ENCODE measurements at regions not wholly inside any gene's neighbourhood (a gene's known extent, or its start where the extent isn't known, plus 50 kb on each side); places are given as distances from the start of the nearest gene placed in this dataset.

GRCh38 chr4:125735102-125735501, 420.3 kb downstream of the FAT4 start:
- DNase-seq (ENCODE audit: low read depth in 4 of 4, low spot score in 2 of 4): no peak

- no peak for DNase-seq (ENCODE audit: low read depth in 4 of 4, low spot score in 2 of 4)
These were observed 421.3 kb downstream of the FAT4 start for GRCh38 chr4:125736057-125736456.

DNA sequence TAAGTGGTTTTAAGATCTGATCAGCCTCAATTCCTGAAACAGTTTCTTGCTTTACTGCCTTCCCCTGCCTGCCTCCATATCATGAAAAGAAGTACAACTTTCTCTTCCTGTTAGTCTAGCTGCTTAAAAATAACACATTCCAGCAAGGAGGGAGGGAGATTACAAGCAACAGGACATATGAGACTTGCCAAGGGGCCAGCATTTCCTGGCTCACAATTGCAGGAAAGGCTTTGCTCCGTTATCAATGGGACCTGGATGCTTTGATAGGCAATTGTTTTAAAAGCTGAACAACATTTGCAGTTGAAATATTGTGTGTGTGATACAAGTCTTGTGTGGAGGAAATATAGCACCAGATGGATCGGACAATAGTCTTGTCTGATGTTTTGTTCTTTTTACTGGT, 425.0 kb downstream of the FAT4 start:
- DNase-seq (ENCODE audit: low read depth in 4 of 4, low spot score in 2 of 4): no peak

GRCh38 chr4:125741825-125742452, 427.2 kb downstream of the FAT4 start:
- DNase-seq (ENCODE audit: low read depth in 4 of 4, low spot score in 2 of 4): no peak

- DNase-seq (ENCODE audit: low read depth in 4 of 4, low spot score in 2 of 4): no peak
These were observed 430.2 kb downstream of the FAT4 start for GRCh38 chr4:125744891-125745364.

GRCh38 chr4:125749354-125749753, 434.6 kb downstream of the FAT4 start:
- no peak for DNase-seq (ENCODE audit: low read depth in 4 of 4, low spot score in 2 of 4)

- DNase-seq (ENCODE audit: low read depth in 4 of 4, low spot score in 2 of 4): no peak
These were observed 435.6 kb downstream of the FAT4 start for GRCh38 chr4:125750399-125750798.

GRCh38 chr4:125750828-125751466, 436.2 kb downstream of the FAT4 start:
- peak in 1 of 4 donors; percentile 52 for DNase-seq (ENCODE audit: low read depth in 4 of 4, low spot score in 2 of 4)

DNA sequence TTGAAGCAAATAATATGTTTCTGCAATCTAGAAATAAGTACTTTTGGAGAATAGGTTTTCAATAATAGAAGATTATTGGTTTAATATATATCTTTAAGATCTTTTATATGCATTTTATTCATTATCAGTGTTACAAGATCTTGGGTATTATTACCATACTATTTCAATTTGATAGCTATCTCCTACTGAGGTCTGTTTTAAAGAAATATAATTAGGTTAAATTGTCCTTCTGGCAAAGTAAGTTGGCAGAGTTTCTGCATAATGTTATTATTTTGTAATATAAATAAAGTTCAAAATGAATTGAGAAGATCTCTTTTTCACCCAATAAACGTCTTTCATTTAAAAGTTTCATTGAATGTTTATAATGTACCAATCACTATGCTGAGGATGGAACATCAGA, 443.7 kb downstream of the FAT4 start:
- DNase-seq (ENCODE audit: low read depth in 4 of 4, low spot score in 2 of 4): no peak

DNA sequence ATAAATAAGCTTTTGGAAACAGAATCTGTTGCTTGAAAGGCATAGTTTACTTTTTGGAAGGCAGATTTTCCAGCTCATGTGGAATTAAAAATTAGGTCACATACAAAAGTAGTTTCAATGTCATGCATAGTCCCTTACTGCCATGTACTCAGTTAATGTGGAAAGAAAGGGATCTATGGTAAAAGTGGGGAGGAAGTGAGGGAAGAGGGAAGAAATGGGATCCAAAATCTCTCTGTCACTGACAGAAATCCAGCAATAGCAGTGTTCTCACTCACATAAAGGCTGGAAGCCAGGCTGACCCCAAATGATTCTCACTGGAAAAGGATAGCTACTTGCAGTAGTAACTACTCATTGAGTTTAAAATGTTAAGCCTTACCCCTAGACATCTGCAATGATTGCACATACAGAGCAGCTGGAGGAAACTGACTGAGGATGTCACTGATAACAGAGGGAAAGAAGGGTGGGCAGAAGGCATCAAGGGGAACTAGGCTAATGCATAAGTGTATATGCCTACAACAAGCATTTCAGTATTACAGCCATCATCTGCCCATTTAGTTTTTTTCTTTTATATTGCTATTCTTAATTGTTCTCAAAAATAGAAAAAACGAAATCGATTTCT, 445.6 kb downstream of the FAT4 start:
- no peak for DNase-seq (ENCODE audit: low read depth in 4 of 4, low spot score in 2 of 4)

DNA sequence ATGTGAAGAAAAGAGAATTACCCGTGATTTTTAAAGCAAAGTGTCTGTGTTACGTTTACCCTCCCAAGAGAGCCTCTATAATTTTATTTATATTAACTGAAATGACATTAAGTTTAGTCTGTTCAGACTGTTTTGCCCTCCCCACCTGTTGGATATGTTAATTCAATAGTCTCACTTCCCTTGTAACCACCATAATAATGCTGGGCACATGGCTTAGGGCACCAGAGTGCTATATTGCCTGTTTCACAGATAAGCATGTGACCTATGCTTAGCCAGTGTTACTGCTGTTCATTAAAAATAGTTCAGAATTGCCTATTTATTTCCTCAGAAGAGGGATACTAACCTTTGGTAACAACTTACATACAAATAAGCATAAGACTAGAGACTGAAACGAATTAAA, 446.2 kb downstream of the FAT4 start:
- DNase-seq (ENCODE audit: low read depth in 4 of 4, low spot score in 2 of 4): no peak

- no peak for DNase-seq (ENCODE audit: low read depth in 4 of 4, low spot score in 2 of 4)
These were observed 447.8 kb downstream of the FAT4 start for GRCh38 chr4:125762537-125762936.

- DNase-seq (ENCODE audit: low read depth in 4 of 4, low spot score in 2 of 4): no peak
These were observed 451.2 kb downstream of the FAT4 start for GRCh38 chr4:125765941-125766340.

GRCh38 chr4:125770814-125771398, 456.2 kb downstream of the FAT4 start:
- no peak for DNase-seq (ENCODE audit: low read depth in 4 of 4, low spot score in 2 of 4)

GRCh38 chr4:125772680-125773079, 457.9 kb downstream of the FAT4 start:
- DNase-seq (ENCODE audit: low read depth in 4 of 4, low spot score in 2 of 4): no peak

DNA sequence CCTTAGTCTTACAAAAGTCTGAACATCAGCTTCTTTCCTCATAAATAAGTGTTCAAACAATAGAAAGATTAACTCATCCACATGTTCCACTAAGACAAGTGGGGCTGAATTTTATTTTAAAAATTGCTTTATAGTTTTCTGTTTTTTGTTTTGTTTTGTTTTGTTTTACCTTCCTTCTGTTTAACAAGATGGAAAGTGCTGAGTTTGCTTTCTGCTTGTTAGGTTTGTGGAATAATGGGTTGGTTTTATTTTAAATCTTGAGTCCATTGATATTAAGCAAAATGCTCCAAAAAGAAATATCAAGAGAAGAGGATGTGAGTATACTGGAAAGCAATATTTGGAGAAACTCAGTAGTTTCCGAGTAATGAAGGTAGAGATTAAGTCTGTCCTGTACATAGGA, 458.7 kb downstream of the FAT4 start:
- no peak for DNase-seq (ENCODE audit: low read depth in 4 of 4, low spot score in 2 of 4)

- no peak for DNase-seq (ENCODE audit: low read depth in 4 of 4, low spot score in 2 of 4)
These were observed 459.2 kb downstream of the FAT4 start for GRCh38 chr4:125773931-125774330.

- no peak for DNase-seq (ENCODE audit: low read depth in 4 of 4, low spot score in 2 of 4)
These were observed 461.4 kb downstream of the FAT4 start for GRCh38 chr4:125776146-125776545.

GRCh38 chr4:125780164-125780563, 465.4 kb downstream of the FAT4 start:
- DNase-seq (ENCODE audit: low read depth in 4 of 4, low spot score in 2 of 4): no peak

DNA sequence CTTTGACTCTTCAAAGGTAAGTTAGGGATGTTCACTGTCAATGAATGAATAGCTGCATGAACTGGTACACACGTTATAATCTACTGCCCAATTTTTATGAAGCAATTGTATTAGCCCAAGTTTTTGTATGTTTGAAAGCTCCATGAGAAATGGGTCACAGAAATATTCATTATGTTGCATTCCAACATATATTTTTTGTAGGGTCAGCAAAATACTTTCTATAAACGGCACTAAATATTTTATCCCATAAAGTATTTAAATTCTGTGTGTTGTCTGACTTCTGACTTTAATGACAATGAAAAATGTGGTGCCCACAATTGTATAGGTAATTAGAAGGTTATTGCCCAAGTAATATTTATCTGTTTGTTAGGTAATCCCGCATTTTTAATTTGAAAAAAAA, 466.0 kb downstream of the FAT4 start:
- DNase-seq (ENCODE audit: low read depth in 4 of 4, low spot score in 2 of 4): no peak

GRCh38 chr4:125781651-125782050, 466.9 kb downstream of the FAT4 start:
- DNase-seq (ENCODE audit: low read depth in 4 of 4, low spot score in 2 of 4): no peak

GRCh38 chr4:125784741-125785140, 470.0 kb downstream of the FAT4 start:
- no peak for DNase-seq (ENCODE audit: low read depth in 4 of 4, low spot score in 2 of 4)
